Stimulated activated CD4-positive, alpha-beta T cell treated with anti-CD3 and anti-CD28 coated beads, Interleukin-2, amount 100 ng/mL, for 48 hours (primary cell): ENCODE measurements at regions not wholly inside any gene's neighbourhood (a gene's known extent, or its start where the extent isn't known, plus 50 kb on each side); places are given as distances from the start of the nearest gene placed in this dataset.

Source experiments
- DNase-seq, 2 donors: peaks; one replicate each; pipeline ENCODE4 v3.0.0-alpha.2; 2020

GRCh38 chr1:29975036-29975694, 738.8 kb downstream of the PTPRU start:
- DNase-seq: no peak

GRCh38 chr1:29974316-29974724, 738.0 kb downstream of the PTPRU start:
- DNase-seq: no peak

- no peak for DNase-seq
Observed at GRCh38 chr1:29973406-29973805, 737.1 kb downstream of the PTPRU start.

- no peak for DNase-seq
Observed at GRCh38 chr1:29972421-29973053, 736.2 kb downstream of the PTPRU start.

- DNase-seq: no peak
Observed at GRCh38 chr1:29971703-29972102, 735.4 kb downstream of the PTPRU start.

- DNase-seq: no peak
Observed at GRCh38 chr1:29970747-29971325, 734.5 kb downstream of the PTPRU start.

GRCh38 chr1:29969576-29969975, 733.3 kb downstream of the PTPRU start:
- no peak for DNase-seq

- no peak for DNase-seq
Observed at GRCh38 chr1:29967261-29967660, 730.9 kb downstream of the PTPRU start.

- no peak for DNase-seq
Observed at GRCh38 chr1:29966526-29967045, 730.3 kb downstream of the PTPRU start.

GRCh38 chr1:29964718-29965533, 728.6 kb downstream of the PTPRU start:
- DNase-seq: no peak

GRCh38 chr1:29963946-29964345, 727.6 kb downstream of the PTPRU start:
- no peak for DNase-seq

- no peak for DNase-seq
Observed at GRCh38 chr1:29962831-29963247, 726.5 kb downstream of the PTPRU start.

GRCh38 chr1:29962336-29962735, 726.0 kb downstream of the PTPRU start:
- DNase-seq: no peak

GRCh38 chr1:29961293-29962059, 725.2 kb downstream of the PTPRU start:
- DNase-seq: no peak

GRCh38 chr1:29960876-29961275, 724.6 kb downstream of the PTPRU start:
- DNase-seq: no peak

GRCh38 chr1:29960156-29960755, 723.9 kb downstream of the PTPRU start:
- DNase-seq: no peak

- DNase-seq: no peak
Observed at GRCh38 chr1:29959356-29959755, 723.0 kb downstream of the PTPRU start.

GRCh38 chr1:29958271-29958670, 721.9 kb downstream of the PTPRU start:
- DNase-seq: no peak

GRCh38 chr1:29956349-29957030, 720.2 kb downstream of the PTPRU start:
- DNase-seq: no peak

GRCh38 chr1:29954591-29954990, 718.3 kb downstream of the PTPRU start:
- DNase-seq: no peak

GRCh38 chr1:29953961-29954360, 717.6 kb downstream of the PTPRU start:
- no peak for DNase-seq
